GM12872 (cell line): ENCODE measurements at regions not wholly inside any gene's neighbourhood (a gene's known extent, or its start where the extent isn't known, plus 50 kb on each side); places are given as distances from the start of the nearest gene placed in this dataset.

Experiments used
- CTCF ChIP-seq: IDR thresholded peaks from 3 replicates; pipeline ENCODE4 v1.5.1; 2011; ENCODE audit warnings: low read depth, mild to moderate bottlenecking, low read length, moderate library complexity; ENCODE audit not compliant: insufficient read depth

- TF ChIP-seq CTCF, result no peak
Measured at GRCh38 chr15:77944002-77944867, 133.3 kb downstream of the TBC1D2B start.

- TF ChIP-seq CTCF, result no peak
Measured at GRCh38 chr15:77942611-77943211, 134.8 kb downstream of the TBC1D2B start.

- TF ChIP-seq CTCF, result no peak
Measured at GRCh38 chr15:77940381-77940947, 137.0 kb downstream of the TBC1D2B start.

- no peak for TF ChIP-seq CTCF
Measured at GRCh38 chr15:77939851-77940250, 137.7 kb downstream of the TBC1D2B start.

- TF ChIP-seq CTCF, result no peak
Measured at GRCh38 chr15:77921664-77922063, 155.8 kb downstream of the TBC1D2B start.

- no peak for TF ChIP-seq CTCF
Measured at GRCh38 chr15:77915261-77915960, 162.1 kb downstream of the TBC1D2B start.
